GM21717 (cell line): ENCODE measurements at regions not wholly inside any gene's neighbourhood (a gene's known extent, or its start where the extent isn't known, plus 50 kb on each side); places are given as distances from the start of the nearest gene placed in this dataset.
"Not testable (repeated sequence)": the region's sequence is repeated elsewhere in the genome, so short reads cannot be mapped to it uniquely, and the experiment has no call there.

ENCODE experiments used
- ATAC-seq: cut with Tn5 transposase; IDR thresholded peaks from one replicate; pipeline ENCODE4 v1.9.1; 2021; ENCODE audit warnings: mild to moderate bottlenecking, moderate library complexity; ENCODE audit not compliant: unreplicated experiment

GRCh38 chr12:25788707-25789442, 169.6 kb upstream of the RASSF8 start:
- no peak for ATAC-seq

GRCh38 chr12:25789541-25789944, 168.9 kb upstream of the RASSF8 start:
- no peak for ATAC-seq

- no peak for ATAC-seq
These were observed 166.5 kb upstream of the RASSF8 start for GRCh38 chr12:25792031-25792430.

- ATAC-seq, result no peak
These were observed 165.3 kb upstream of the RASSF8 start for GRCh38 chr12:25793196-25793595.

GRCh38 chr12:25794571-25794970, 163.9 kb upstream of the RASSF8 start:
- no peak for ATAC-seq

GRCh38 chr12:25796523-25797000, 161.9 kb upstream of the RASSF8 start:
- ATAC-seq, result no peak

GRCh38 chr12:25797386-25797785, 161.1 kb upstream of the RASSF8 start:
- no peak for ATAC-seq

- no peak for ATAC-seq
These were observed 160.5 kb upstream of the RASSF8 start for GRCh38 chr12:25797949-25798348.

- ATAC-seq, result no peak
These were observed 158.4 kb upstream of the RASSF8 start for GRCh38 chr12:25800101-25800500.

- ATAC-seq, result no peak
These were observed 156.7 kb upstream of the RASSF8 start for GRCh38 chr12:25801734-25802133.

- no peak for ATAC-seq
These were observed 156.3 kb upstream of the RASSF8 start for GRCh38 chr12:25802143-25802542.

- ATAC-seq, result not testable (repeated sequence)
These were observed 155.3 kb upstream of the RASSF8 start for GRCh38 chr12:25803029-25803664.

- ATAC-seq, result not testable (repeated sequence)
These were observed 154.2 kb upstream of the RASSF8 start for GRCh38 chr12:25804286-25804685.

GRCh38 chr12:25806271-25806670, 152.2 kb upstream of the RASSF8 start:
- no peak for ATAC-seq

- ATAC-seq, result no peak
These were observed 149.9 kb upstream of the RASSF8 start for GRCh38 chr12:25808604-25809003.

GRCh38 chr12:25810683-25811082, 147.8 kb upstream of the RASSF8 start:
- no peak for ATAC-seq

GRCh38 chr12:25811656-25812126, 146.8 kb upstream of the RASSF8 start:
- ATAC-seq, result peak; percentile 81

GRCh38 chr12:25812295-25812694, 146.2 kb upstream of the RASSF8 start:
- no peak for ATAC-seq

GRCh38 chr12:25813843-25814242, 144.6 kb upstream of the RASSF8 start:
- ATAC-seq, result no peak

- ATAC-seq, result no peak
These were observed 141.8 kb upstream of the RASSF8 start for GRCh38 chr12:25816637-25817036.

GRCh38 chr12:25817166-25817565, 141.3 kb upstream of the RASSF8 start:
- ATAC-seq, result no peak
